NCI-H524 treated with DMSO at 0.1 percent for 48 hours (cell line): ENCODE measurements at regions not wholly inside any gene's neighbourhood (a gene's known extent, or its start where the extent isn't known, plus 50 kb on each side); places are given as distances from the start of the nearest gene placed in this dataset.

Source experiments
- DNase-seq: peaks from one replicate; lab custom pipeline; 2025; lab: John Stamatoyannopoulos, UW

GRCh38 chr4:54359919-54360650, 131.0 kb downstream of the PDGFRA start:
- DNase-seq = no peak

- DNase-seq = peak; percentile 46
Observed at GRCh38 chr4:54363037-54363436, 133.9 kb downstream of the PDGFRA start.

GRCh38 chr4:54365691-54366090, 136.6 kb downstream of the PDGFRA start:
- DNase-seq = no peak

- no peak for DNase-seq
Observed at GRCh38 chr4:54367059-54367458, 138.0 kb downstream of the PDGFRA start.

- DNase-seq = no peak
Observed at GRCh38 chr4:54368281-54369265, 139.5 kb downstream of the PDGFRA start.

GRCh38 chr4:54371173-54371572, 142.1 kb downstream of the PDGFRA start:
- DNase-seq = no peak

- DNase-seq = no peak
Observed at GRCh38 chr4:54372951-54373350, 143.9 kb downstream of the PDGFRA start.

- DNase-seq = no peak
Observed at GRCh38 chr4:54373718-54374210, 144.7 kb downstream of the PDGFRA start.

- no peak for DNase-seq
Observed at GRCh38 chr4:54378461-54378860, 149.4 kb downstream of the PDGFRA start.

GRCh38 chr4:54384152-54384551, 155.1 kb downstream of the PDGFRA start:
- no peak for DNase-seq

- no peak for DNase-seq
Observed at GRCh38 chr4:54384563-54384962, 155.5 kb downstream of the PDGFRA start.

GRCh38 chr4:54386042-54386669, 157.1 kb downstream of the PDGFRA start:
- no peak for DNase-seq

- no peak for DNase-seq
Observed at GRCh38 chr4:54386693-54387092, 157.6 kb downstream of the PDGFRA start.

GRCh38 chr4:54390670-54391069, 161.6 kb downstream of the PDGFRA start:
- DNase-seq = no peak

GRCh38 chr4:54391104-54391503, 162.0 kb downstream of the PDGFRA start:
- DNase-seq = no peak

GRCh38 chr4:54392479-54392878, 163.4 kb downstream of the PDGFRA start:
- DNase-seq = no peak

- DNase-seq = no peak
Observed at GRCh38 chr4:54393243-54393642, 164.2 kb downstream of the PDGFRA start.

GRCh38 chr4:54395013-54395527, 166.0 kb downstream of the PDGFRA start:
- no peak for DNase-seq

GRCh38 chr4:54400188-54400587, 171.1 kb downstream of the PDGFRA start:
- DNase-seq = no peak

- no peak for DNase-seq
Observed at GRCh38 chr4:54400802-54401201, 171.7 kb downstream of the PDGFRA start.

GRCh38 chr4:54402880-54403480, 173.9 kb downstream of the PDGFRA start:
- no peak for DNase-seq
